ENCODE measurements at regions not wholly inside any gene's neighbourhood (a gene's known extent, or its start where the extent isn't known, plus 50 kb on each side); places are given as distances from the start of the nearest gene placed in this dataset.

DNA sequence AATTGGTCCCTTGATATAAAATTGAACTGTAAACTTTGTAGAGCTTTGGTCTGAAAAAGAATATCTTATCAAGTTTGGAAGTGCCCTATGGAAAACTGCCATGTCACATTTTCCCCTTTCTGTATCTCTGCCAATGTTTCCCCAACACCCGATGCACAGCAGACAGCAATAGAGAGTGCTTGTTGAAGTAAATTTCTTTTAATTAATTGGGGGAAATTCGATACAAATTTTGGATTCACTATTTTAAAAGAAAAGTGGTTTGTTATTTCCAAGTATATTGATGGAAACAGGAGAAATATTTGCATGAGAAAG, 208.1 kb downstream of the OGFRL1 start:
- no peak for TF ChIP-seq ZNF70 (CRISPR knock-in tag; IDR thresholded peaks at IDR 0.05)
- TF ChIP-seq POU6F1 (CRISPR knock-in tag; IDR thresholded peaks at IDR 0.05; ENCODE audit: borderline replicate concordance, low read depth): no peak
- no peak for TF ChIP-seq SNAI2 (CRISPR knock-in tag; IDR thresholded peaks at IDR 0.05)
- no peak for TF ChIP-seq ESRRG (CRISPR knock-in tag; IDR thresholded peaks at IDR 0.05)
- no peak for TF ChIP-seq OSR1 (CRISPR knock-in tag; IDR thresholded peaks at IDR 0.05)
- no peak for TF ChIP-seq GLIS3 (CRISPR knock-in tag; IDR thresholded peaks at IDR 0.05)
- no peak for TF ChIP-seq ZNF565 (CRISPR knock-in tag; conservative IDR thresholded peaks at IDR 0.05; ENCODE audit: low read depth)
- no peak for TF ChIP-seq TSHZ2 (CRISPR knock-in tag; IDR thresholded peaks at IDR 0.05)
- no peak for TF ChIP-seq ZNF8 (CRISPR knock-in tag; IDR thresholded peaks at IDR 0.05)
- no peak for TF ChIP-seq ZFP30 (CRISPR knock-in tag; IDR thresholded peaks at IDR 0.05)
- no peak for TF ChIP-seq ZFP3 (CRISPR knock-in tag; IDR thresholded peaks at IDR 0.05)
- no peak for ATAC-seq

DNA sequence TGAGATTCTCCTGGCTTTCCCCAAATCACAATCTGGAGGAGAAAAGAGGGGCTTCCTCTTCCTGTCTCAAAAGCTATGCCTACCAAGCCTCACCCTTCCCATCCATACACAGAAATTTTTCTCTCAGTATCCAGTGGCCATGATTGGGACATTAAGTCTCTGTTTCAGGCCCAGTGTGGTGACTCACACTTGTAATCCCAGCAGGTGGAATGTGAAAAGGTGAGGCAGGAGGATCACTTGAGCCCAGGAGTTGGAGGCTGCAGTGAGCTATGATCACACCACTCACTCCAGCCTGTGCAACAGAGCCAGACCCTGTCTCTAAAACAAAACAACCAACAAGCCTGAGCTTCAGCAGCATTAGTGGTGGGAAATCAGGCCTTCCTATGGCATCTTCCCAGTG, 210.0 kb downstream of the OGFRL1 start:
- TF ChIP-seq, protein P1, sequence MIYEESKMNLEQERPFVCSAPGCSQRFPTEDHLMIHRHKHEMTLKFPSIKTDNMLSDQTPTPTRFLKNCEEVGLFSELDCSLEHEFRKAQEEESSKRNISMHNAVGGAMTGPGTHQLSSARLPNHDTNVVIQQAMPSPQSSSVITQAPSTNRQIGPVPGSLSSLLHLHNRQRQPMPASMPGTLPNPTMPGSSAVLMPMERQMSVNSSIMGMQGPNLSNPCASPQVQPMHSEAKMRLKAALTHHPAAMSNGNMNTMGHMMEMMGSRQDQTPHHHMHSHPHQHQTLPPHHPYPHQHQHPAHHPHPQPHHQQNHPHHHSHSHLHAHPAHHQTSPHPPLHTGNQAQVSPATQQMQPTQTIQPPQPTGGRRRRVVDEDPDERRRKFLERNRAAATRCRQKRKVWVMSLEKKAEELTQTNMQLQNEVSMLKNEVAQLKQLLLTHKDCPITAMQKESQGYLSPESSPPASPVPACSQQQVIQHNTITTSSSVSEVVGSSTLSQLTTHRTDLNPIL (CRISPR knock-in tag; IDR thresholded peaks at IDR 0.05; ENCODE audit: low read depth): no peak
- no peak for TF ChIP-seq ZNF70 (CRISPR knock-in tag; IDR thresholded peaks at IDR 0.05)
- no peak for TF ChIP-seq TCF4 (CRISPR knock-in tag; IDR thresholded peaks at IDR 0.05; ENCODE audit: borderline replicate concordance)
- TF ChIP-seq ESRRG (CRISPR knock-in tag; IDR thresholded peaks at IDR 0.05): no peak
- TF ChIP-seq ZNF565 (CRISPR knock-in tag; conservative IDR thresholded peaks at IDR 0.05; ENCODE audit: low read depth): no peak
- TF ChIP-seq, protein P2, sequence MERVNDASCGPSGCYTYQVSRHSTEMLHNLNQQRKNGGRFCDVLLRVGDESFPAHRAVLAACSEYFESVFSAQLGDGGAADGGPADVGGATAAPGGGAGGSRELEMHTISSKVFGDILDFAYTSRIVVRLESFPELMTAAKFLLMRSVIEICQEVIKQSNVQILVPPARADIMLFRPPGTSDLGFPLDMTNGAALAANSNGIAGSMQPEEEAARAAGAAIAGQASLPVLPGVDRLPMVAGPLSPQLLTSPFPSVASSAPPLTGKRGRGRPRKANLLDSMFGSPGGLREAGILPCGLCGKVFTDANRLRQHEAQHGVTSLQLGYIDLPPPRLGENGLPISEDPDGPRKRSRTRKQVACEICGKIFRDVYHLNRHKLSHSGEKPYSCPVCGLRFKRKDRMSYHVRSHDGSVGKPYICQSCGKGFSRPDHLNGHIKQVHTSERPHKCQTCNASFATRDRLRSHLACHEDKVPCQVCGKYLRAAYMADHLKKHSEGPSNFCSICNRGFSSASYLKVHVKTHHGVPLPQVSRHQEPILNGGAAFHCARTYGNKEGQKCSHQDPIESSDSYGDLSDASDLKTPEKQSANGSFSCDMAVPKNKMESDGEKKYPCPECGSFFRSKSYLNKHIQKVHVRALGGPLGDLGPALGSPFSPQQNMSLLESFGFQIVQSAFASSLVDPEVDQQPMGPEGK (CRISPR knock-in tag; IDR thresholded peaks at IDR 0.05; ENCODE audit: borderline replicate concordance): no peak
- no peak for TF ChIP-seq ISL1 (CRISPR knock-in tag; IDR thresholded peaks at IDR 0.05)
- no peak for TF ChIP-seq POU6F1 (CRISPR knock-in tag; IDR thresholded peaks at IDR 0.05; ENCODE audit: borderline replicate concordance, low read depth)
- TF ChIP-seq RARB (CRISPR knock-in tag; IDR thresholded peaks at IDR 0.05): no peak
- TF ChIP-seq, protein P3, sequence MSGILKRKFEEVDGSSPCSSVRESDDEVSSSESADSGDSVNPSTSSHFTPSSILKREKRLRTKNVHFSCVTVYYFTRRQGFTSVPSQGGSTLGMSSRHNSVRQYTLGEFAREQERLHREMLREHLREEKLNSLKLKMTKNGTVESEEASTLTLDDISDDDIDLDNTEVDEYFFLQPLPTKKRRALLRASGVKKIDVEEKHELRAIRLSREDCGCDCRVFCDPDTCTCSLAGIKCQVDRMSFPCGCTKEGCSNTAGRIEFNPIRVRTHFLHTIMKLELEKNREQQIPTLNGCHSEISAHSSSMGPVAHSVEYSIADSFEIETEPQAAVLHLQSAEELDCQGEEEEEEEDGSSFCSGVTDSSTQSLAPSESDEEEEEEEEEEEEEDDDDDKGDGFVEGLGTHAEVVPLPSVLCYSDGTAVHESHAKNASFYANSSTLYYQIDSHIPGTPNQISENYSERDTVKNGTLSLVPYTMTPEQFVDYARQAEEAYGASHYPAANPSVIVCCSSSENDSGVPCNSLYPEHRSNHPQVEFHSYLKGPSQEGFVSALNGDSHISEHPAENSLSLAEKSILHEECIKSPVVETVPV (CRISPR knock-in tag; IDR thresholded peaks at IDR 0.05): no peak
- no peak for TF ChIP-seq ZFP3 (CRISPR knock-in tag; IDR thresholded peaks at IDR 0.05)
- no peak for TF ChIP-seq GLIS3 (CRISPR knock-in tag; IDR thresholded peaks at IDR 0.05)
- ATAC-seq: no peak

DNA sequence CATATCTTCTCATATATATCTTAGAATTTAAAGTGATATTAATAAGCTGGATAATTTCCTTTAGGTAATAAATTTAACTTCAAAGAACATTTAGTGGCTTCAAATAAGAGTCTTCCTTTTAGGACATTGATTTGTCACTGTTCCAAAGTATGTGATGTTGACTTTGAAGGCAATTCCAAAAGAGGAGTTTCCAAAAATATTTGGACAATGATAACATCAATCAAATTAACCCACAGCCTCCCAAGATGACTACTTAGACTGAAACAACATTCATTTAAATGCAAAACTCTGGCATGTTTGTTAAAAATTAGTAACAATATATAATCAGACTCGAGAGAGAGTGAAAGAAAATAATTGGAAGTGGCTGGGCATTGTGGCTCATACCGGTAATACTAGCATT, 211.1 kb downstream of the OGFRL1 start:
- no peak for TF ChIP-seq POU6F1 (CRISPR knock-in tag; IDR thresholded peaks at IDR 0.05; ENCODE audit: borderline replicate concordance, low read depth)
- TF ChIP-seq, protein P2 (CRISPR knock-in tag; IDR thresholded peaks at IDR 0.05; ENCODE audit: borderline replicate concordance): no peak
- no peak for TF ChIP-seq ZFP30 (CRISPR knock-in tag; IDR thresholded peaks at IDR 0.05)
- no peak for TF ChIP-seq ISL1 (CRISPR knock-in tag; IDR thresholded peaks at IDR 0.05)
- no peak for TF ChIP-seq BACH2 (CRISPR knock-in tag; IDR thresholded peaks at IDR 0.05; ENCODE audit: borderline replicate concordance)
- no peak for TF ChIP-seq ESRRG (CRISPR knock-in tag; IDR thresholded peaks at IDR 0.05)
- TF ChIP-seq ZFP3 (CRISPR knock-in tag; IDR thresholded peaks at IDR 0.05): no peak
- TF ChIP-seq CSDC2 (CRISPR knock-in tag; IDR thresholded peaks at IDR 0.05): no peak
- no peak for TF ChIP-seq TOX (CRISPR knock-in tag; IDR thresholded peaks at IDR 0.05; ENCODE audit: borderline replicate concordance)
- no peak for TF ChIP-seq SNAI2 (CRISPR knock-in tag; IDR thresholded peaks at IDR 0.05)
- TF ChIP-seq ZNF8 (CRISPR knock-in tag; IDR thresholded peaks at IDR 0.05): no peak
- TF ChIP-seq ARNTL (CRISPR knock-in tag; IDR thresholded peaks at IDR 0.05; ENCODE audit: borderline replicate concordance, low read depth): no peak
- TF ChIP-seq GLIS3 (CRISPR knock-in tag; IDR thresholded peaks at IDR 0.05): no peak
- no peak for ATAC-seq

All from SK-N-SH treated with all-trans-retinoic acid at 6 μM for 48 hours (cell line).